ENCODE measurements at regions not wholly inside any gene's neighbourhood (a gene's known extent, or its start where the extent isn't known, plus 50 kb on each side); places are given as distances from the start of the nearest gene placed in this dataset.

DNA sequence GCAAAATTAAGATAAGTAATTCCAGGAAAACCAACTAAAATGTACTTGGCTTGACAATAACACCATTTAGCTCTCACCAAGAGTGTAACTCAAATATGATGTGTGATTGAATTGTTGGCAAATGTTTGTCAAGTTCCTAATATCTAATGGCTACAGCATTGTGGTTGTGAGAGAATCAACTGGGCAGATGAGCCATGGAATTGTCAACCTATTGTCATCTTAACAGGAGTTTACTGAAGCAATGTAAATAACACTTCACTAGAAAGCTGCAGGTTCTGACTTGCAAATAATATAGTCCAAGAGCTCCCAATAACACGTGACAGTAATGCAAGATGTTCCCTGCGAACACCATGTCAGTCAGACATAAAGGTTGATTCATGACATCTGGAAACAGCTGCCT is 495.2 kb upstream of the MEIS1 start:
- H3K27ac ChIP-seq (ENCODE audit: low read length in 2 of 2), result no peak overlapping the region
- ChIA-PET POLR2A (no interaction called here), CTCF (no interaction called here)
- 80% methylated on average over 2 of the region's 2 CpGs for WGBS (ENCODE audit: insufficient coverage)
- peaks cover 0 to 9% (median 3%) of the 10 kb centered on the region in 3 donors for H3K9me3 ChIP-seq (ENCODE audit: control extremely low read depth in 1 of 3, control insufficient read depth in 2 of 3, insufficient read depth in 1 of 3, low read length in 2 of 3)
- no peak for ATAC-seq (ENCODE audit: low read depth)
- TF ChIP-seq, protein P1, sequence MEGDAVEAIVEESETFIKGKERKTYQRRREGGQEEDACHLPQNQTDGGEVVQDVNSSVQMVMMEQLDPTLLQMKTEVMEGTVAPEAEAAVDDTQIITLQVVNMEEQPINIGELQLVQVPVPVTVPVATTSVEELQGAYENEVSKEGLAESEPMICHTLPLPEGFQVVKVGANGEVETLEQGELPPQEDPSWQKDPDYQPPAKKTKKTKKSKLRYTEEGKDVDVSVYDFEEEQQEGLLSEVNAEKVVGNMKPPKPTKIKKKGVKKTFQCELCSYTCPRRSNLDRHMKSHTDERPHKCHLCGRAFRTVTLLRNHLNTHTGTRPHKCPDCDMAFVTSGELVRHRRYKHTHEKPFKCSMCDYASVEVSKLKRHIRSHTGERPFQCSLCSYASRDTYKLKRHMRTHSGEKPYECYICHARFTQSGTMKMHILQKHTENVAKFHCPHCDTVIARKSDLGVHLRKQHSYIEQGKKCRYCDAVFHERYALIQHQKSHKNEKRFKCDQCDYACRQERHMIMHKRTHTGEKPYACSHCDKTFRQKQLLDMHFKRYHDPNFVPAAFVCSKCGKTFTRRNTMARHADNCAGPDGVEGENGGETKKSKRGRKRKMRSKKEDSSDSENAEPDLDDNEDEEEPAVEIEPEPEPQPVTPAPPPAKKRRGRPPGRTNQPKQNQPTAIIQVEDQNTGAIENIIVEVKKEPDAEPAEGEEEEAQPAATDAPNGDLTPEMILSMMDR (IDR thresholded peaks at IDR 0.05), result no peak
- TF ChIP-seq EZH2 (IDR thresholded peaks at IDR 0.05; ENCODE audit: borderline replicate concordance, insufficient read depth, low read depth, low read length, poor library complexity, severe bottlenecking), result no peak
- H3K9ac ChIP-seq (ENCODE audit: low read length), result no peak overlapping the region
- no peak for DNase-seq
- H2AFZ ChIP-seq (ENCODE audit: insufficient read depth, low read depth, low read length, poor library complexity, severe bottlenecking), result no peak overlapping the region
- H3K4me3 ChIP-seq (ENCODE audit: control extremely low read depth in 1 of 5, extremely low read depth in 1 of 5, insufficient read depth in 1 of 5, low read depth in 2 of 5, low read length in 4 of 5), result no peak overlapping the region
- intact Hi-C loops (cut with micrococcal nuclease), result no loop called here
- Mint-ChIP-seq H3K27ac (no peak overlapping the region), H3K4me1 (no peaks in the 10 kb centered on the region), H3K9me3 (ENCODE audit: insufficient read depth) (peaks cover 4% of the 10 kb centered on the region), H3K4me3 (no peak overlapping the region), H3K27me3 (peaks cover 3% of the 10 kb centered on the region)
- H4K20me1 ChIP-seq (ENCODE audit: control insufficient read depth, insufficient read depth, low read length, poor library complexity, severe bottlenecking), result no peaks in the 10 kb centered on the region
- H3K4me2 ChIP-seq (replicated peaks; ENCODE audit: low read depth, low read length, poor library complexity, severe bottlenecking), result no peak overlapping the region
- H3K27me3 ChIP-seq (replicated peaks in 1 of 4; ENCODE audit: control extremely low read depth in 1 of 4, control insufficient read depth in 3 of 4, insufficient read depth in 4 of 4, low read length in 3 of 4), result no peaks in the 10 kb centered on the region
- no peaks in the 10 kb centered on the region for H3K4me1 ChIP-seq (ENCODE audit: control insufficient read depth in 2 of 2, insufficient read depth in 2 of 2, low read length in 2 of 2)
- no peaks in the 10 kb centered on the region for H3K79me2 ChIP-seq (ENCODE audit: control insufficient read depth, insufficient read depth, low read length)
- H3K36me3 ChIP-seq (replicated peaks in 1 of 2; ENCODE audit: control extremely low read depth in 1 of 2, control insufficient read depth in 1 of 2, extremely low read depth in 1 of 2, insufficient read depth in 2 of 2, low read length in 1 of 2), result no peaks in the 10 kb centered on the region

DNA sequence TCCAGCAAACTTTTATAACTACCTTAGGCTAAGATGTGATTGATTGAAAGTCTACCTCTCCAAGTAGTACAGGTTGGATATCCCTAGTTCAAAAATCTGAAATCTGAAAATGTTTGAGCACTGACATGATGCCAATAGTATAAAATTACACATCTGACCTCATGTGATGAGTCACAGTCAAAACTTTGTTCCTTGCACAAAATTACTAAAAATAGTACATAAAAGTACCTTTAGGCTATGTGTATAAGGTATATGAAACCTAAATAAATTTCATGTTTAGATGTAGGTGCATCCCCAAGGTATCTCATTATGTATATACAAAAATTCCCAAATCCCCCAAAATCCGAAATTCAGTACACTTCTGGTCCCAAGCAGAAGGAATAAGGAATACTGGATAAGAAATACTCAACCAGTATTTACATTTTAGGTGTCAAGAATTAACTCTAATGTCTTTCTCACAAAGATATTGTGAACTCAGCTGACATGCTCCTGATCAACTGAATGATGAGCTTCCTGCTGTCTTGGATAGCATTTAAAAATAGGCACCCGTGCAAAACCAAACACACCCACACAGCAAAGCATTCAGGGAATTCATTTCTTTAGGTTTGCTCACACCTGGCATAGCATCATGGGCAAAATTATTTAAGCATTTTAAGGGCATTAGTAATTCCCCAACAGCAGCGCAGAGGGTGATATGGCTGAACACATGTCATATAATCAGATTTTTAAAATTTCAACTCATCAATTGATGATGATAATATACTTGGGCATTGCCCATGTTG is 497.4 kb upstream of the MEIS1 start:
- POLR2A ChIA-PET, result no interaction called here
- ATAC-seq (ENCODE audit: low read depth) (no peak), DNase-seq (no peak)
- no peak overlapping the region for H3K4me3 Mint-ChIP-seq
- H3K9ac ChIP-seq (ENCODE audit: low read length), result no peak overlapping the region
- H3K4me1 Mint-ChIP-seq, result no peaks in the 10 kb centered on the region
- no peaks in the 10 kb centered on the region for H3K79me2 ChIP-seq (ENCODE audit: control insufficient read depth, insufficient read depth, low read length)
- no peaks in the 10 kb centered on the region for H3K27me3 ChIP-seq (replicated peaks in 1 of 4; ENCODE audit: control extremely low read depth in 1 of 4, control insufficient read depth in 3 of 4, insufficient read depth in 4 of 4, low read length in 3 of 4)
- no peaks in the 10 kb centered on the region for H3K4me1 ChIP-seq (ENCODE audit: control insufficient read depth in 2 of 2, insufficient read depth in 2 of 2, low read length in 2 of 2)
- CTCF ChIA-PET, result no interaction called here
- H3K27me3 Mint-ChIP-seq, result peaks cover 10% of the 10 kb centered on the region
- peaks cover 0 to 2% (median 0%) of the 10 kb centered on the region in 3 donors for H3K9me3 ChIP-seq (ENCODE audit: control extremely low read depth in 1 of 3, control insufficient read depth in 2 of 3, insufficient read depth in 1 of 3, low read length in 2 of 3)
- H3K36me3 ChIP-seq (replicated peaks in 1 of 2; ENCODE audit: control extremely low read depth in 1 of 2, control insufficient read depth in 1 of 2, extremely low read depth in 1 of 2, insufficient read depth in 2 of 2, low read length in 1 of 2), result no peaks in the 10 kb centered on the region
- no peaks in the 10 kb centered on the region for H4K20me1 ChIP-seq (ENCODE audit: control insufficient read depth, insufficient read depth, low read length, poor library complexity, severe bottlenecking)
- H3K9me3 Mint-ChIP-seq (ENCODE audit: insufficient read depth), result no peaks in the 10 kb centered on the region
- intact Hi-C loops (cut with micrococcal nuclease), result no loop called here
- H3K4me2 ChIP-seq (replicated peaks; ENCODE audit: low read depth, low read length, poor library complexity, severe bottlenecking), result no peak overlapping the region
- H3K27ac ChIP-seq (ENCODE audit: low read length in 2 of 2), result no peak overlapping the region
- H3K4me3 ChIP-seq (ENCODE audit: control extremely low read depth in 1 of 5, extremely low read depth in 1 of 5, insufficient read depth in 1 of 5, low read depth in 2 of 5, low read length in 4 of 5), result no peak overlapping the region
- TF ChIP-seq EZH2 (IDR thresholded peaks at IDR 0.05; ENCODE audit: borderline replicate concordance, insufficient read depth, low read depth, low read length, poor library complexity, severe bottlenecking), result no peak
- TF ChIP-seq, protein P1 (IDR thresholded peaks at IDR 0.05), result no peak
- no peak overlapping the region for H3K27ac Mint-ChIP-seq
- no peak overlapping the region for H2AFZ ChIP-seq (ENCODE audit: insufficient read depth, low read depth, low read length, poor library complexity, severe bottlenecking)
- WGBS (ENCODE audit: insufficient coverage), result no CpG with 5 or more reads among the region's 3 CpGs

All from B cell (primary cell).